ENCODE measurements at regions not wholly inside any gene's neighbourhood (a gene's known extent, or its start where the extent isn't known, plus 50 kb on each side); places are given as distances from the start of the nearest gene placed in this dataset.

DNA sequence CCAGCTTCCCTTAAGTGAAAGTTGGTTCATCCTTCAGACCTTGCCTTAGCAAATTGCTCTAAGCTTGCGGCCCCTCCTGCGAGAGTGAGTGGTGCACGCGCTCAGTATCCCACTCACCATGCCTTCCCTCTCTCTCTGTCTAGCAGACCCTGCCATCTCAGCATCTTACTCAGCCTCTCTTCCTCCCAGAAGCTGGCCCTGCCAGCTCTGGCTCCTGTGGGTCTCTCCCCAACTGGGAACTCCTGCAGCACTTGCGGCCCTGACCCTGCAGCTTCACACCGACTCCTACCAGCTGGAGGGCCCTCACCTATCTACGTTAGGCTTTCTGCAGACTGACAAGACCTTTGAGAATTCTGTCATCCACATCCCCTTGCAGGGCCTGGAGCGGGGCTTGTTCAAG is 286.1 kb upstream of the TLE3 start:
- H4K91ac ChIP-seq (ENCODE audit: insufficient read length, low read depth, low read length), result no peak overlapping the region
- H3K9ac ChIP-seq (ENCODE audit: extremely low read depth, insufficient read length, low read length), result no peak overlapping the region
- no peak overlapping the region for H3K56ac ChIP-seq (ENCODE audit: insufficient read length, low read depth, low read length)
- H3K23me2 ChIP-seq (ENCODE audit: insufficient read length, low read depth, low read length, poor library complexity, severe bottlenecking), result no peaks in the 10 kb centered on the region
- H3K14ac ChIP-seq (ENCODE audit: insufficient read depth, low read length), result no peak overlapping the region
- H2BK120ac ChIP-seq (ENCODE audit: low read depth, low read length, poor library complexity, severe bottlenecking), result no peak overlapping the region
- no peaks in the 10 kb centered on the region for H3K79me1 ChIP-seq (ENCODE audit: insufficient read depth, low read depth, low read length, poor library complexity, severe bottlenecking)
- H3K4me2 ChIP-seq (ENCODE audit: insufficient read depth, insufficient read length, low read length), result no peak overlapping the region
- no peak overlapping the region for H3K4ac ChIP-seq (ENCODE audit: low read depth, low read length)
- H2AK5ac ChIP-seq (ENCODE audit: insufficient read length, low read length), result no peak overlapping the region
- no peak overlapping the region for H2BK20ac ChIP-seq (ENCODE audit: low read depth, low read length, poor library complexity, severe bottlenecking)
- 0 out of 7 replicates have a peak overlapping the region, but pooled peaks of 1 of the 3 experiments have one; percentile 11 for H3K27ac Mint-ChIP-seq
- H3K9me3 Mint-ChIP-seq, result peaks cover 0 to 5% of the 10 kb centered on the region in 2 experiments; a peak in 4 of 5 replicates
- H3K27ac ChIP-seq (ENCODE audit: insufficient read length, low read depth, low read length), result no peak overlapping the region
- no CpG with 5 or more reads among the region's 8 CpGs for WGBS (ENCODE audit: extremely low coverage, insufficient read length, low lambda C conversion rate)
- no peaks in the 10 kb centered on the region for H4K20me1 ChIP-seq (ENCODE audit: control insufficient read depth, insufficient read depth, insufficient read length)
- DNase-seq, result no peak
- H2BK12ac ChIP-seq (ENCODE audit: insufficient read length, low read depth, low read length), result no peak overlapping the region
- TF ChIP-seq, protein P1, sequence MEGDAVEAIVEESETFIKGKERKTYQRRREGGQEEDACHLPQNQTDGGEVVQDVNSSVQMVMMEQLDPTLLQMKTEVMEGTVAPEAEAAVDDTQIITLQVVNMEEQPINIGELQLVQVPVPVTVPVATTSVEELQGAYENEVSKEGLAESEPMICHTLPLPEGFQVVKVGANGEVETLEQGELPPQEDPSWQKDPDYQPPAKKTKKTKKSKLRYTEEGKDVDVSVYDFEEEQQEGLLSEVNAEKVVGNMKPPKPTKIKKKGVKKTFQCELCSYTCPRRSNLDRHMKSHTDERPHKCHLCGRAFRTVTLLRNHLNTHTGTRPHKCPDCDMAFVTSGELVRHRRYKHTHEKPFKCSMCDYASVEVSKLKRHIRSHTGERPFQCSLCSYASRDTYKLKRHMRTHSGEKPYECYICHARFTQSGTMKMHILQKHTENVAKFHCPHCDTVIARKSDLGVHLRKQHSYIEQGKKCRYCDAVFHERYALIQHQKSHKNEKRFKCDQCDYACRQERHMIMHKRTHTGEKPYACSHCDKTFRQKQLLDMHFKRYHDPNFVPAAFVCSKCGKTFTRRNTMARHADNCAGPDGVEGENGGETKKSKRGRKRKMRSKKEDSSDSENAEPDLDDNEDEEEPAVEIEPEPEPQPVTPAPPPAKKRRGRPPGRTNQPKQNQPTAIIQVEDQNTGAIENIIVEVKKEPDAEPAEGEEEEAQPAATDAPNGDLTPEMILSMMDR (conservative IDR thresholded peaks at IDR 0.05), result no peak
- no peaks in the 10 kb centered on the region for H3K79me2 ChIP-seq (ENCODE audit: insufficient read depth, low read length)
- H3K4me3 Mint-ChIP-seq, result no peak overlapping the region
- H3K27me3 ChIP-seq (ENCODE audit: insufficient read depth, low read length), result no peaks in the 10 kb centered on the region
- no peak overlapping the region for H3T11ph ChIP-seq (ENCODE audit: low read length)
- H2AFZ ChIP-seq (ENCODE audit: low read length), result no peak overlapping the region
- peaks cover 11 to 24% of the 10 kb centered on the region in 2 experiments for H3K4me1 Mint-ChIP-seq
- no peak overlapping the region for H4K5ac ChIP-seq (ENCODE audit: insufficient read length, low read depth, low read length)
- peaks cover 3% of the 10 kb centered on the region; the same call in 1 of the 2 replicates for H3K27me3 Mint-ChIP-seq (ENCODE audit: low read depth)
- H3K4me1 ChIP-seq (ENCODE audit: insufficient read depth, low read length), result no peaks in the 10 kb centered on the region
- H3K9me3 ChIP-seq (ENCODE audit: control insufficient read depth, low read depth, low read length), result no peaks in the 10 kb centered on the region
- peaks cover 0 to 5% (median 0%) of the 10 kb centered on the region in 3 experiments; a peak in 3 of 7 replicates for H3K36me3 Mint-ChIP-seq (ENCODE audit: insufficient read depth in 1 of 3, low read depth in 3 of 3)
- H2BK15ac ChIP-seq (ENCODE audit: low read depth, low read length), result no peak overlapping the region
- no peak overlapping the region for H2BK5ac ChIP-seq (ENCODE audit: insufficient read length, low read length)
- no peak overlapping the region for H3K18ac ChIP-seq (ENCODE audit: insufficient read length, low read depth, low read length)
- no peak overlapping the region for H3K23ac ChIP-seq (ENCODE audit: insufficient read length, low read depth, low read length)
- H4K8ac ChIP-seq (replicated peaks; ENCODE audit: insufficient read length, low read depth, low read length), result no peak overlapping the region
